Smooth muscle cell (in vitro differentiated cells): ENCODE measurements at regions not wholly inside any gene's neighbourhood (a gene's known extent, or its start where the extent isn't known, plus 50 kb on each side); places are given as distances from the start of the nearest gene placed in this dataset. TPM values are rescaled to one million over a fixed set of nuclear protein-coding genes. Genes with fewer than 3 reads are reported as not detected.

Experiments
- DNase-seq: peaks from one replicate; lab custom pipeline; 2025; ENCODE audit not compliant: unreplicated experiment; lab: John Stamatoyannopoulos, UW
- H2AFZ ChIP-seq: fragments of 200-600 bp; sonication (generic); 2 replicates; pipeline ENCODE4 v1.6.0; 2016; ENCODE audit warnings: antibody characterized with exemption, low read depth, mild to moderate bottlenecking
- H3F3A ChIP-seq: fragments of 200-600 bp; sonication (generic); 2 replicates; pipeline ENCODE4 v1.6.0; 2017; ENCODE audit warnings: antibody characterized with exemption, low read depth
- H3K27ac ChIP-seq: fragments of 200-600 bp; sonication (generic); 2 replicates; pipeline ENCODE4 v1.5.1; 2016; ENCODE audit warnings: low read depth, mild to moderate bottlenecking
- H3K27me3 ChIP-seq: fragments of 200-600 bp; sonication (generic); 2 replicates; pipeline ENCODE4 v1.6.1; 2016; ENCODE audit warnings: low read depth, mild to moderate bottlenecking
- H3K36me3 ChIP-seq: fragments of 200-600 bp; sonication (generic); 2 replicates; pipeline ENCODE4 v1.5.1; 2016; ENCODE audit warnings: low read depth
- H3K4me1 ChIP-seq: fragments of 200-600 bp; sonication (generic); 2 replicates; pipeline ENCODE4 v1.5.1; 2016; ENCODE audit warnings: low read depth
- H3K4me2 ChIP-seq: fragments of 200-600 bp; sonication (generic); 2 replicates; pipeline ENCODE4 v1.6.0; 2016; ENCODE audit warnings: mild to moderate bottlenecking
- H3K4me3 ChIP-seq: fragments of 200-600 bp; sonication (generic); 2 replicates; pipeline ENCODE4 v1.5.1; 2016; ENCODE audit warnings: mild to moderate bottlenecking
- H3K79me2 ChIP-seq: fragments of 200-600 bp; sonication (generic); 2 replicates; pipeline ENCODE4 v1.6.0; 2016; ENCODE audit warnings: low read depth, mild to moderate bottlenecking
- H3K9ac ChIP-seq: fragments of 200-600 bp; sonication (generic); 2 replicates; pipeline ENCODE4 v1.6.0; 2016; ENCODE audit warnings: low read depth
- H3K9me3 ChIP-seq: fragments of 200-600 bp; sonication (generic); replicated peaks from 2 replicates; pipeline ENCODE4 v1.5.1; 2016; ENCODE audit warnings: low read depth
- H4K20me1 ChIP-seq: fragments of 200-600 bp; sonication (generic); 2 replicates; pipeline ENCODE4 v1.6.0; 2016; ENCODE audit warnings: low read depth
- whole genome bisulfite sequencing: methylation state at CpG from one replicate; pipeline ENCODE4 v1.1.7; 2016; ENCODE audit warnings: low lambda C conversion rate; 5-methylcytosine and 5-hydroxymethylcytosine counted together
- small RNA-seq: library from RNA; depleted of rRNA; stranded (forward); fragments of <200 nt; gene quantifications from one replicate; pipeline ENCODE3, GENCODE V24; 2014
- TF ChIP-seq, protein P1 (sequence below): fragments of 200-600 bp; sonication (generic); IDR thresholded peaks from 2 replicates; pipeline ENCODE4 v1.5.1; 2017; ENCODE audit warnings: borderline replicate concordance, mild to moderate bottlenecking, antibody characterized with exemption; ENCODE audit not compliant: insufficient read depth, poor library complexity, severe bottlenecking

DNA sequence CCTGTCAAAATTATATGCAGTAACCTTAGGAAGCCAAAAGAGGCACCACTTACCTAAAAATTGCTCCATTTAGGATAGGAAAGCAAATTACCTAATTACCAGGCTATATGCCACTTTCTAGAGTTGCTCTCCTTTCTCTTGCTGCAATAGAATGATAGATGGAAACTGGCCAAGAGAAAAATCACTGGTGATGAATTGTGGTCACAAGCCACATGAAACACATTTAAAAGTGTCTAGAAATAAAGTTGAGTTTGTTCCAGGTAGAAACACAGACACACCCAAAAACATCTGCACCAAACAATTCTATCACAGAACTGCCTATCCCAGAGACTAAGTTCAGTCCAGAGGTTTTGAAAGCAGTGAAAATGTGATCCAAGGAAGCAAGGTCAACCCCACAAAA is 337.7 kb downstream of the PCDH19 start:
- DNase-seq, result no peak
- TF ChIP-seq, protein P1, sequence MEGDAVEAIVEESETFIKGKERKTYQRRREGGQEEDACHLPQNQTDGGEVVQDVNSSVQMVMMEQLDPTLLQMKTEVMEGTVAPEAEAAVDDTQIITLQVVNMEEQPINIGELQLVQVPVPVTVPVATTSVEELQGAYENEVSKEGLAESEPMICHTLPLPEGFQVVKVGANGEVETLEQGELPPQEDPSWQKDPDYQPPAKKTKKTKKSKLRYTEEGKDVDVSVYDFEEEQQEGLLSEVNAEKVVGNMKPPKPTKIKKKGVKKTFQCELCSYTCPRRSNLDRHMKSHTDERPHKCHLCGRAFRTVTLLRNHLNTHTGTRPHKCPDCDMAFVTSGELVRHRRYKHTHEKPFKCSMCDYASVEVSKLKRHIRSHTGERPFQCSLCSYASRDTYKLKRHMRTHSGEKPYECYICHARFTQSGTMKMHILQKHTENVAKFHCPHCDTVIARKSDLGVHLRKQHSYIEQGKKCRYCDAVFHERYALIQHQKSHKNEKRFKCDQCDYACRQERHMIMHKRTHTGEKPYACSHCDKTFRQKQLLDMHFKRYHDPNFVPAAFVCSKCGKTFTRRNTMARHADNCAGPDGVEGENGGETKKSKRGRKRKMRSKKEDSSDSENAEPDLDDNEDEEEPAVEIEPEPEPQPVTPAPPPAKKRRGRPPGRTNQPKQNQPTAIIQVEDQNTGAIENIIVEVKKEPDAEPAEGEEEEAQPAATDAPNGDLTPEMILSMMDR, result no peak
- Histone ChIP-seq H3F3A (no peaks in the 10 kb centered on the region), H3K36me3 (no peaks in the 10 kb centered on the region), H3K9me3 (peaks cover 2% of the 10 kb centered on the region), H3K27ac (no peak overlapping the region), H3K9ac (no peak overlapping the region), H3K4me2 (no peak overlapping the region), H3K27me3 (no peaks in the 10 kb centered on the region), H3K4me3 (no peak overlapping the region), H4K20me1 (no peaks in the 10 kb centered on the region), H3K4me1 (no peaks in the 10 kb centered on the region), H2AFZ (no peak overlapping the region), H3K79me2 (no peaks in the 10 kb centered on the region)

DNA sequence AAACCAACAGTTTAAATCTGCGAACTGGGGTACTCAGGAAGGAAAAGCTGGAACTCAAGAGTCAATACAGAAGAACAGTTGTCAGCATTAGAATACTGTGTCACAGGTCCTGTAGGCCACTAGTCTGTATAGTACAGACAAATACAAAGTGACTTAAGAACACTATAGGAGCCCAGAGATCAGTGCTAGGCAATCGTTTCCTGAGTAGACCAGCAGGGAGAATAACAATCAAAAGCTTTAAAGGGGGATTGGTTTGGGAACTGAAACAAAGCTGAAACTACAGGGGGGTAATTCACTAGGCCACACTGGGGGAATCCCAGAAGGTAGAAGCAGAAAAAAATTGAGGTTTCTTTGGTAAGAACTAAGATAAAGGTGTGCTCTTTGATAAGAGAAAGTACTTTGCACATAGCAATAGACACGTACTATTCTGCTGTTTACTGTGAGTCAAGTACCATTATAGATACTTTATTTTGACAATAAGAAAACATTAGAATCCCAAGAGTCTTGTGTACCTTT is 339.7 kb downstream of the PCDH19 start:
- no peaks in the 10 kb centered on the region for H3K4me1 ChIP-seq
- H3K27ac ChIP-seq, result no peak overlapping the region
- no peak overlapping the region for H3K4me2 ChIP-seq
- DNase-seq, result no peak
- no peaks in the 10 kb centered on the region for H4K20me1 ChIP-seq
- H3K9ac ChIP-seq, result no peak overlapping the region
- no peaks in the 10 kb centered on the region for H3K9me3 ChIP-seq
- no peak overlapping the region for H3K4me3 ChIP-seq
- H3K27me3 ChIP-seq, result no peaks in the 10 kb centered on the region
- TF ChIP-seq, protein P1, result no peak
- no peaks in the 10 kb centered on the region for H3F3A ChIP-seq
- no peaks in the 10 kb centered on the region for H3K79me2 ChIP-seq
- no peak overlapping the region for H2AFZ ChIP-seq
- 59% methylated on average over 3 of the region's 3 CpGs for WGBS
- no peaks in the 10 kb centered on the region for H3K36me3 ChIP-seq

DNA sequence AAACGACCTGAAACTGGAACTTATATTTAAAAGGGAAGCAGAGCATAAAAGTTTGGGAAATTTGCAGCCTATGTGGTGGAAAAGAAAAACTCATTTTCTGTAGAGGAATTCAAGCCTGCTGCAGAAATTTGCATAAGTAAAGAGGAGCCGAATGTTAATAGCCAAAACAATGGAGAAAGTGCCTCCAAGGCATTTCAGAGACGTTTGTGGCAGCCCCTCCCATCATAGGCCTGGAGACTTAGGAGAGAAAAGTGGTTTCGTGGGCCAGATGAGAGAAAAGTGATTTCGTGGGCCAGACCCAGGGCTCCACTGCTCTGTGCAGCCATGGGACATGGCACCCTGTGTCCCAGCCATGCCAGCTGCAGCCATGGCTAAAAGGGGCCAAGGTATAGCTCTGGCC is 361.9 kb downstream of the PCDH19 start:
- Histone ChIP-seq H3F3A (no peaks in the 10 kb centered on the region), H3K27me3 (no peaks in the 10 kb centered on the region), H3K27ac (no peak overlapping the region), H3K36me3 (no peaks in the 10 kb centered on the region), H2AFZ (no peak overlapping the region), H3K4me2 (no peak overlapping the region), H3K4me1 (no peaks in the 10 kb centered on the region), H3K9ac (no peak overlapping the region), H3K79me2 (no peaks in the 10 kb centered on the region), H3K4me3 (no peak overlapping the region), H4K20me1 (no peaks in the 10 kb centered on the region), H3K9me3 (no peaks in the 10 kb centered on the region)
- no peak for DNase-seq
- TF ChIP-seq, protein P1, result no peak
- WGBS, result 36% methylated on average over 5 of the region's 5 CpGs

Small RNA genes in the stretch of these regions (small RNA-seq; reads per million reads assigned to genes)
- not detected for gene RF00402
